GM12878 (cell line): ENCODE measurements at regions not wholly inside any gene's neighbourhood (a gene's known extent, or its start where the extent isn't known, plus 50 kb on each side); places are given as distances from the start of the nearest gene placed in this dataset.

Experiments
- BACH1 ChIP-seq: fragments of 450-650 bp; IDR thresholded peaks from 2 replicates; pipeline ENCODE4 v1.6.1; 2017; ENCODE audit warnings: mild to moderate bottlenecking, borderline replicate concordance
- BRCA1 ChIP-seq: IDR thresholded peaks from 2 replicates; pipeline ENCODE4 v1.6.1; 2011; ENCODE audit warnings: low read depth, low read length, improper control_type of control experiment
- EED ChIP-seq: sonication (generic); IDR thresholded peaks from 2 replicates; pipeline ENCODE4 v1.6.1; 2016; ENCODE audit warnings: antibody characterized with exemption, low read depth
- FOS ChIP-seq: IDR thresholded peaks from 3 replicates; pipeline ENCODE4 v1.6.1; 2011; ENCODE audit warnings: borderline replicate concordance; ENCODE audit not compliant: insufficient read length; ENCODE audit errors: extremely low read depth
- IRF4 ChIP-seq: IDR thresholded peaks from 2 replicates; pipeline ENCODE4 v1.6.1; 2011; ENCODE audit warnings: low read depth, low read length
- TF ChIP-seq, protein P1 (sequence below): IDR thresholded peaks from 2 replicates; pipeline ENCODE4 v1.6.1; 2012; ENCODE audit warnings: low read depth, low read length, improper control_type of control experiment
- TF ChIP-seq, protein P2 (sequence below): fragments of 450-650 bp; formaldehyde crosslinking; IDR thresholded peaks from 2 replicates; pipeline ENCODE4 v1.5.0; 2022; ENCODE audit warnings: mild to moderate bottlenecking, missing genetic modification characterization
- TF ChIP-seq, protein P3 (sequence below): fragments of 450-650 bp; formaldehyde crosslinking; IDR thresholded peaks from 2 replicates; pipeline ENCODE4 v1.4.0; 2020; ENCODE audit warnings: mild to moderate bottlenecking, moderate library complexity

DNA sequence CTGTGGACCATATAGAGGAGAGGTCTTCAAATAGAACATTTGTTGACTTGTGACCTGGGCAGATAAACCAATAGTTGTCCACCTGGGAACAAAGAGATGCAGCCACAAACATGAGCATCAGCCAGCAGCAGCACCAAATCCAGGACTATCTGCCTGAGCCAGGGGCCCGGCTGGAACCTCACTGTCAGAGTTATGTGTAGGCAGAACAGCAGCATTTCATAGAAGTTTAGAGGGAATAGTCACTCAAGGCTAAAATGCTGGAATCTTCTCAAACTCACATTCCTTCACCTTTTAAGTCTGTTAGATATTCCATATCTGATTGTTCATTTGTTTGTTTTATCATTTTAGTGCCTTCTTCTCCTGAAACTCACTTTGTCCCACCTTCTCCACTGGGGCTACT, 72.2 kb upstream of the IL6 start (continued):
- TF ChIP-seq, protein P1, sequence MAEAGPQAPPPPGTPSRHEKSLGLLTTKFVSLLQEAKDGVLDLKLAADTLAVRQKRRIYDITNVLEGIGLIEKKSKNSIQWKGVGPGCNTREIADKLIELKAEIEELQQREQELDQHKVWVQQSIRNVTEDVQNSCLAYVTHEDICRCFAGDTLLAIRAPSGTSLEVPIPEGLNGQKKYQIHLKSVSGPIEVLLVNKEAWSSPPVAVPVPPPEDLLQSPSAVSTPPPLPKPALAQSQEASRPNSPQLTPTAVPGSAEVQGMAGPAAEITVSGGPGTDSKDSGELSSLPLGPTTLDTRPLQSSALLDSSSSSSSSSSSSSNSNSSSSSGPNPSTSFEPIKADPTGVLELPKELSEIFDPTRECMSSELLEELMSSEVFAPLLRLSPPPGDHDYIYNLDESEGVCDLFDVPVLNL: no peak
- TF ChIP-seq, protein P2, sequence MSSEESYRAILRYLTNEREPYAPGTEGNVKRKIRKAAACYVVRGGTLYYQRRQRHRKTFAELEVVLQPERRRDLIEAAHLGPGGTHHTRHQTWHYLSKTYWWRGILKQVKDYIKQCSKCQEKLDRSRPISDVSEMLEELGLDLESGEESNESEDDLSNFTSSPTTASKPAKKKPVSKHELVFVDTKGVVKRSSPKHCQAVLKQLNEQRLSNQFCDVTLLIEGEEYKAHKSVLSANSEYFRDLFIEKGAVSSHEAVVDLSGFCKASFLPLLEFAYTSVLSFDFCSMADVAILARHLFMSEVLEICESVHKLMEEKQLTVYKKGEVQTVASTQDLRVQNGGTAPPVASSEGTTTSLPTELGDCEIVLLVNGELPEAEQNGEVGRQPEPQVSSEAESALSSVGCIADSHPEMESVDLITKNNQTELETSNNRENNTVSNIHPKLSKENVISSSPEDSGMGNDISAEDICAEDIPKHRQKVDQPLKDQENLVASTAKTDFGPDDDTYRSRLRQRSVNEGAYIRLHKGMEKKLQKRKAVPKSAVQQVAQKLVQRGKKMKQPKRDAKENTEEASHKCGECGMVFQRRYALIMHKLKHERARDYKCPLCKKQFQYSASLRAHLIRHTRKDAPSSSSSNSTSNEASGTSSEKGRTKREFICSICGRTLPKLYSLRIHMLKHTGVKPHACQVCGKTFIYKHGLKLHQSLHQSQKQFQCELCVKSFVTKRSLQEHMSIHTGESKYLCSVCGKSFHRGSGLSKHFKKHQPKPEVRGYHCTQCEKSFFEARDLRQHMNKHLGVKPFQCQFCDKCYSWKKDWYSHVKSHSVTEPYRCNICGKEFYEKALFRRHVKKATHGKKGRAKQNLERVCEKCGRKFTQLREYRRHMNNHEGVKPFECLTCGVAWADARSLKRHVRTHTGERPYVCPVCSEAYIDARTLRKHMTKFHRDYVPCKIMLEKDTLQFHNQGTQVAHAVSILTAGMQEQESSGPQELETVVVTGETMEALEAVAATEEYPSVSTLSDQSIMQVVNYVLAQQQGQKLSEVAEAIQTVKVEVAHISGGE: no peak
- TF ChIP-seq FOS: no peak
- no peak for TF ChIP-seq IRF4
- TF ChIP-seq BACH1: no peak
- no peak for TF ChIP-seq BRCA1
- TF ChIP-seq, protein P3, sequence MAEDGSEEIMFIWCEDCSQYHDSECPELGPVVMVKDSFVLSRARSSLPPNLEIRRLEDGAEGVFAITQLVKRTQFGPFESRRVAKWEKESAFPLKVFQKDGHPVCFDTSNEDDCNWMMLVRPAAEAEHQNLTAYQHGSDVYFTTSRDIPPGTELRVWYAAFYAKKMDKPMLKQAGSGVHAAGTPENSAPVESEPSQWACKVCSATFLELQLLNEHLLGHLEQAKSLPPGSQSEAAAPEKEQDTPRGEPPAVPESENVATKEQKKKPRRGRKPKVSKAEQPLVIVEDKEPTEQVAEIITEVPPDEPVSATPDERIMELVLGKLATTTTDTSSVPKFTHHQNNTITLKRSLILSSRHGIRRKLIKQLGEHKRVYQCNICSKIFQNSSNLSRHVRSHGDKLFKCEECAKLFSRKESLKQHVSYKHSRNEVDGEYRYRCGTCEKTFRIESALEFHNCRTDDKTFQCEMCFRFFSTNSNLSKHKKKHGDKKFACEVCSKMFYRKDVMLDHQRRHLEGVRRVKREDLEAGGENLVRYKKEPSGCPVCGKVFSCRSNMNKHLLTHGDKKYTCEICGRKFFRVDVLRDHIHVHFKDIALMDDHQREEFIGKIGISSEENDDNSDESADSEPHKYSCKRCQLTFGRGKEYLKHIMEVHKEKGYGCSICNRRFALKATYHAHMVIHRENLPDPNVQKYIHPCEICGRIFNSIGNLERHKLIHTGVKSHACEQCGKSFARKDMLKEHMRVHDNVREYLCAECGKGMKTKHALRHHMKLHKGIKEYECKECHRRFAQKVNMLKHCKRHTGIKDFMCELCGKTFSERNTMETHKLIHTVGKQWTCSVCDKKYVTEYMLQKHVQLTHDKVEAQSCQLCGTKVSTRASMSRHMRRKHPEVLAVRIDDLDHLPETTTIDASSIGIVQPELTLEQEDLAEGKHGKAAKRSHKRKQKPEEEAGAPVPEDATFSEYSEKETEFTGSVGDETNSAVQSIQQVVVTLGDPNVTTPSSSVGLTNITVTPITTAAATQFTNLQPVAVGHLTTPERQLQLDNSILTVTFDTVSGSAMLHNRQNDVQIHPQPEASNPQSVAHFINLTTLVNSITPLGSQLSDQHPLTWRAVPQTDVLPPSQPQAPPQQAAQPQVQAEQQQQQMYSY (CRISPR knock-in tag): no peak
- TF ChIP-seq EED: no peak
- TF ChIP-seq, all 136 proteins: peak for 0
